ENCODE measurements at regions not wholly inside any gene's neighbourhood (a gene's known extent, or its start where the extent isn't known, plus 50 kb on each side); places are given as distances from the start of the nearest gene placed in this dataset.

DNA sequence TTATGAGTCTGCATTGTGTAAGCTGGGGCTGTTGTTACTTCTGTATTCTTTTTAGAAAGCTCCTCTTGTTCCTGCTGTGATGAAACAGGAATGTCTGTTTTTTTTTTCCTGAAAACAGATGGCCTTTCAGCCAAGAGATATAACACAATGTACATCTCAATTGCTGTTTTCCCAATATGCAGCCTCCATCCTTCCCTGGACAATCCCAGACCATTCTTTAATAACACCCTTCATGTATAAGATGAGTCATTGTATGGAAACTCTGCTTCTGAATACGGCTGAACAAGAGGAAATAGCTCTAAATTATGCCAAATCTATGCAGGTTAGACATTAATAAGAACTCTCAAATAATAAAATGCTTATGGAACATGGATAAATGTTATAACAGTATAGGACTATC lies 60.2 kb upstream of the LRRC4C start:
- TF ChIP-seq CTCF (IDR thresholded peaks at IDR 0.05; ENCODE audit: borderline replicate concordance, extremely low read depth, low read length, poor library complexity, severe bottlenecking) (no peak), EZH2 (IDR thresholded peaks at IDR 0.05; ENCODE audit: borderline replicate concordance, low read depth, low read length, severe bottlenecking) (no peak)
- Histone ChIP-seq H3K4me1 (ENCODE audit: insufficient read depth, low read length) (no peaks in the 10 kb centered on the region), H3K27ac (ENCODE audit: low read length) (no peak overlapping the region), H3K4me2 (ENCODE audit: insufficient read depth, low read length) (no peak overlapping the region), H3K9ac (ENCODE audit: low read depth, low read length) (no peak overlapping the region), H3K36me3 (ENCODE audit: insufficient read depth, low read length) (no peaks in the 10 kb centered on the region), H3K4me3 (ENCODE audit: low read depth in 1 of 2, low read length in 2 of 2) (no peak overlapping the region), H3K79me2 (ENCODE audit: insufficient read depth, low read length) (no peaks in the 10 kb centered on the region), H4K20me1 (ENCODE audit: insufficient read depth, low read length) (no peaks in the 10 kb centered on the region), H3K9me3 (ENCODE audit: insufficient read depth, low read length, severe bottlenecking) (no peaks in the 10 kb centered on the region), H3K27me3 (ENCODE audit: insufficient read depth, low read length, poor library complexity) (no peaks in the 10 kb centered on the region), H2AFZ (ENCODE audit: low read depth, low read length) (no peak overlapping the region)
- DNase-seq (no peak), ATAC-seq (ENCODE audit: insufficient read depth, low read depth) (no peak)

DNA sequence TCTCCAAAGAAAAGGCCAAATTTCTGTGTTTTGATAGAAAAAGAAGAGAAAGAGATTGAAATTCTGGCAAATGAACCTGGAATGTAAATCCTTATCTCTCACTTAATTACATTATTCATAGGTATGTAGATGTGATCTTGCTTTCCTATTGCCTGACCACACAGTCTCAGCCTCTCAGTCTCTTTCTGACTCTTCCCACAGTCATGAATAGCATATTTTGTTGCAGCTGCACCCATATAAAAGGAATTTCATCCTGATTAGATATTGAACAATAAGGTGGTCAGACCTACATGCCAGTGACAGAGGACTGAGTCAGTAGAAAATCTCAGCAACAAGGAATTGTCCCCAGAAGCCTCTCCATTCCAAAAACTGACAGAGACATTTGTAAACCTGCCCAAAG lies 62.9 kb upstream of the LRRC4C start:
- H3K27ac ChIP-seq (ENCODE audit: low read length): no peak overlapping the region

GRCh38 chr11:41522899-41523672 lies 63.6 kb upstream of the LRRC4C start:
- no peaks in the 10 kb centered on the region for H3K79me2 ChIP-seq (ENCODE audit: insufficient read depth, low read length)
- H3K9ac ChIP-seq (ENCODE audit: low read depth, low read length): no peak overlapping the region
- no peaks in the 10 kb centered on the region for H3K27me3 ChIP-seq (ENCODE audit: insufficient read depth, low read length, poor library complexity)
- H3K27ac ChIP-seq (ENCODE audit: low read length): no peak overlapping the region
- no peaks in the 10 kb centered on the region for H3K9me3 ChIP-seq (ENCODE audit: insufficient read depth, low read length, severe bottlenecking)
- H3K4me2 ChIP-seq (ENCODE audit: insufficient read depth, low read length): no peak overlapping the region
- TF ChIP-seq CTCF (IDR thresholded peaks at IDR 0.05; ENCODE audit: borderline replicate concordance, extremely low read depth, low read length, poor library complexity, severe bottlenecking) (no peak), EZH2 (IDR thresholded peaks at IDR 0.05; ENCODE audit: borderline replicate concordance, low read depth, low read length, severe bottlenecking) (no peak)
- no peaks in the 10 kb centered on the region for H3K36me3 ChIP-seq (ENCODE audit: insufficient read depth, low read length)
- no peak for DNase-seq
- H4K20me1 ChIP-seq (ENCODE audit: insufficient read depth, low read length): no peaks in the 10 kb centered on the region
- no peaks in the 10 kb centered on the region for H3K4me1 ChIP-seq (ENCODE audit: insufficient read depth, low read length)
- H2AFZ ChIP-seq (ENCODE audit: low read depth, low read length): no peak overlapping the region
- H3K4me3 ChIP-seq (ENCODE audit: low read depth in 1 of 2, low read length in 2 of 2): no peak overlapping the region
- ATAC-seq (ENCODE audit: insufficient read depth, low read depth): no peak

More for the DNA sequence above, 62.9 kb upstream of the LRRC4C start:
- H3K36me3 ChIP-seq (ENCODE audit: insufficient read depth, low read length): no peaks in the 10 kb centered on the region
- H3K4me1 ChIP-seq (ENCODE audit: insufficient read depth, low read length): no peaks in the 10 kb centered on the region
- DNase-seq (no peak), ATAC-seq (ENCODE audit: insufficient read depth, low read depth) (no peak)
- no peak overlapping the region for H2AFZ ChIP-seq (ENCODE audit: low read depth, low read length)
- TF ChIP-seq CTCF (IDR thresholded peaks at IDR 0.05; ENCODE audit: borderline replicate concordance, extremely low read depth, low read length, poor library complexity, severe bottlenecking): no peak
- no peak for TF ChIP-seq EZH2 (IDR thresholded peaks at IDR 0.05; ENCODE audit: borderline replicate concordance, low read depth, low read length, severe bottlenecking)
- no peak overlapping the region for H3K9ac ChIP-seq (ENCODE audit: low read depth, low read length)
- no peaks in the 10 kb centered on the region for H3K79me2 ChIP-seq (ENCODE audit: insufficient read depth, low read length)
- H3K4me3 ChIP-seq (ENCODE audit: low read depth in 1 of 2, low read length in 2 of 2): no peak overlapping the region
- no peaks in the 10 kb centered on the region for H4K20me1 ChIP-seq (ENCODE audit: insufficient read depth, low read length)
- H3K4me2 ChIP-seq (ENCODE audit: insufficient read depth, low read length): no peak overlapping the region
- no peaks in the 10 kb centered on the region for H3K9me3 ChIP-seq (ENCODE audit: insufficient read depth, low read length, severe bottlenecking)
- H3K27me3 ChIP-seq (ENCODE audit: insufficient read depth, low read length, poor library complexity): no peaks in the 10 kb centered on the region

Data from DND-41 (cell line).